HepG2 (cell line): ENCODE measurements at regions not wholly inside any gene's neighbourhood (a gene's known extent, or its start where the extent isn't known, plus 50 kb on each side); places are given as distances from the start of the nearest gene placed in this dataset.

Experiments
- ARHGAP35 ChIP-seq: sonication (generic); formaldehyde crosslinking; IDR thresholded peaks from 2 replicates; pipeline ENCODE4 v1.9.0; 2022; ENCODE audit warnings: mild to moderate bottlenecking, inconsistent platforms, moderate library complexity, missing genetic modification reagents, borderline replicate concordance
- ATAD3A ChIP-seq: sonication (generic); formaldehyde crosslinking; IDR thresholded peaks from 2 replicates; pipeline ENCODE4 v1.4.0; 2020; ENCODE audit warnings: missing genetic modification reagents
- BRD4 ChIP-seq: sonication (generic); formaldehyde crosslinking; IDR thresholded peaks from 2 replicates; pipeline ENCODE4 v1.4.0; 2020; ENCODE audit warnings: missing genetic modification reagents
- HNRNPL ChIP-seq: fragments of 200-400 bp; formaldehyde crosslinking; IDR thresholded peaks from 2 replicates; pipeline ENCODE4 v1.6.1; 2017; ENCODE audit warnings: mild to moderate bottlenecking, low read depth, low read length
- NKX3-1 ChIP-seq: sonication (generic); formaldehyde crosslinking; IDR thresholded peaks from 2 replicates; pipeline ENCODE4 v1.5.0; 2020; ENCODE audit warnings: missing genetic modification reagents
- NR2C2 ChIP-seq: sonication (generic); formaldehyde crosslinking; IDR thresholded peaks from 2 replicates; pipeline ENCODE4 v1.4.0; 2020; ENCODE audit warnings: missing genetic modification reagents, mild to moderate bottlenecking, moderate library complexity, borderline replicate concordance
- TMF1 ChIP-seq: sonication (generic); formaldehyde crosslinking; IDR thresholded peaks from 2 replicates; pipeline ENCODE4 v1.8.1; 2022; ENCODE audit warnings: low read depth, missing genetic modification reagents
- ZFAT ChIP-seq: sonication (generic); formaldehyde crosslinking; conservative IDR thresholded peaks from 2 replicates; pipeline ENCODE4 v1.8.1; 2023; ENCODE audit warnings: missing genetic modification reagents, inconsistent platforms
- ZFP36L1 ChIP-seq: sonication (generic); formaldehyde crosslinking; IDR thresholded peaks from 2 replicates; pipeline ENCODE4 v1.8.0; 2022; ENCODE audit warnings: mild to moderate bottlenecking, missing genetic modification reagents, moderate library complexity
- ZMYM4 ChIP-seq: sonication (generic); formaldehyde crosslinking; IDR thresholded peaks from 2 replicates; pipeline ENCODE4 v1.8.1; 2023; ENCODE audit warnings: mild to moderate bottlenecking, missing genetic modification reagents
- ZNF850 ChIP-seq: sonication (generic); formaldehyde crosslinking; conservative IDR thresholded peaks from 2 replicates; pipeline ENCODE4 v1.9.0; 2021; ENCODE audit warnings: mild to moderate bottlenecking, missing genetic modification reagents
- TF ChIP-seq, protein P1 (sequence below): sonication (generic); formaldehyde crosslinking; IDR thresholded peaks from 2 replicates; pipeline ENCODE4 v1.9.0; 2021; ENCODE audit warnings: missing genetic modification reagents, borderline replicate concordance
- TF ChIP-seq, protein P2 (sequence below): sonication (generic); formaldehyde crosslinking; IDR thresholded peaks from one replicate; pipeline ENCODE4 v1.5.1; 2020; ENCODE audit warnings: mild to moderate bottlenecking, missing genetic modification reagents; ENCODE audit errors: not compliant biosample characterization
- TF ChIP-seq, protein P3 (sequence below): sonication (generic); formaldehyde crosslinking; IDR thresholded peaks from 2 replicates; pipeline ENCODE4 v1.8.0; 2022; ENCODE audit warnings: low read depth, missing genetic modification reagents
- TF ChIP-seq, protein P4 (sequence below): sonication (generic); formaldehyde crosslinking; IDR thresholded peaks from 2 replicates; pipeline ENCODE4 v1.8.1; 2023; ENCODE audit warnings: mild to moderate bottlenecking, missing genetic modification reagents

DNA sequence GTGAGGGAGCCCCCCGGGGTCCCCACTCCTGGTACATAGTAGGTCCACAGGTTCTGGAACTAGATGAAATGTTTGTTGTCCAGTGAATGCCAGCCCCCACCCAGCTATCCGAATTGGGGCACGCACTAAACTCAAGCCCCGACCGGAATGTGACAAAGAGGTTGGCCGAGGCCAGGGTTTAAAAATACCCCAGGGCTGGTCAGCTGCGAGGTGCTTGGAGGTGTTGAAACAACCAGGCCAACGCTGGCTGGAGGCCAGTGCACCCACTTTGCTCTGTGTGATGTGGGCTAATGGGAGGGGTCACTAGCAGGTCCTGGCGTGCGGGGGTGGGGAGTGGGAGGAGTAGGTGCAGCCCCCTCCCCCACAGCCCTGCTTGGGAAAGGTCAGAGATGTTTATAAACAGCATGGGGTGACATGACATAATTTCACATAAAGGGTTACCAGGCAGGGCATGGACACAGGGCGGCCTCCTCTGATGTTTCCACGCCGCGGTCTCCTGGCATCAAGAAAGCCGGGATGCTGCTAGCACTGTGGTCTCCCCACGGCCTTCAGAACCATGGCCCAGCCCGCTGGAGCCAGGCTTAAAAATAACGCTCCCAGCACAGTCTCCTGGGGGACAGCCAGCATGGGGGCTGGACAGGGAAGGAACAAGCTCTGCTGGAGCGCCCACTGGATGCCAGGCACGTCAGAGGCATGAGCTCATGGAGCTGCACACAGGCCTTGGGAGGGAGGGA, 111.2 kb upstream of the PTPN1 start (continued):
- TF ChIP-seq, protein P1, sequence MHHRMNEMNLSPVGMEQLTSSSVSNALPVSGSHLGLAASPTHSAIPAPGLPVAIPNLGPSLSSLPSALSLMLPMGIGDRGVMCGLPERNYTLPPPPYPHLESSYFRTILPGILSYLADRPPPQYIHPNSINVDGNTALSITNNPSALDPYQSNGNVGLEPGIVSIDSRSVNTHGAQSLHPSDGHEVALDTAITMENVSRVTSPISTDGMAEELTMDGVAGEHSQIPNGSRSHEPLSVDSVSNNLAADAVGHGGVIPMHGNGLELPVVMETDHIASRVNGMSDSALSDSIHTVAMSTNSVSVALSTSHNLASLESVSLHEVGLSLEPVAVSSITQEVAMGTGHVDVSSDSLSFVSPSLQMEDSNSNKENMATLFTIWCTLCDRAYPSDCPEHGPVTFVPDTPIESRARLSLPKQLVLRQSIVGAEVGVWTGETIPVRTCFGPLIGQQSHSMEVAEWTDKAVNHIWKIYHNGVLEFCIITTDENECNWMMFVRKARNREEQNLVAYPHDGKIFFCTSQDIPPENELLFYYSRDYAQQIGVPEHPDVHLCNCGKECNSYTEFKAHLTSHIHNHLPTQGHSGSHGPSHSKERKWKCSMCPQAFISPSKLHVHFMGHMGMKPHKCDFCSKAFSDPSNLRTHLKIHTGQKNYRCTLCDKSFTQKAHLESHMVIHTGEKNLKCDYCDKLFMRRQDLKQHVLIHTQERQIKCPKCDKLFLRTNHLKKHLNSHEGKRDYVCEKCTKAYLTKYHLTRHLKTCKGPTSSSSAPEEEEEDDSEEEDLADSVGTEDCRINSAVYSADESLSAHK, result no peak
- peak; percentile 99 for TF ChIP-seq HNRNPL
- TF ChIP-seq ZNF850 (CRISPR knock-in tag), result no peak
- TF ChIP-seq, protein P2, sequence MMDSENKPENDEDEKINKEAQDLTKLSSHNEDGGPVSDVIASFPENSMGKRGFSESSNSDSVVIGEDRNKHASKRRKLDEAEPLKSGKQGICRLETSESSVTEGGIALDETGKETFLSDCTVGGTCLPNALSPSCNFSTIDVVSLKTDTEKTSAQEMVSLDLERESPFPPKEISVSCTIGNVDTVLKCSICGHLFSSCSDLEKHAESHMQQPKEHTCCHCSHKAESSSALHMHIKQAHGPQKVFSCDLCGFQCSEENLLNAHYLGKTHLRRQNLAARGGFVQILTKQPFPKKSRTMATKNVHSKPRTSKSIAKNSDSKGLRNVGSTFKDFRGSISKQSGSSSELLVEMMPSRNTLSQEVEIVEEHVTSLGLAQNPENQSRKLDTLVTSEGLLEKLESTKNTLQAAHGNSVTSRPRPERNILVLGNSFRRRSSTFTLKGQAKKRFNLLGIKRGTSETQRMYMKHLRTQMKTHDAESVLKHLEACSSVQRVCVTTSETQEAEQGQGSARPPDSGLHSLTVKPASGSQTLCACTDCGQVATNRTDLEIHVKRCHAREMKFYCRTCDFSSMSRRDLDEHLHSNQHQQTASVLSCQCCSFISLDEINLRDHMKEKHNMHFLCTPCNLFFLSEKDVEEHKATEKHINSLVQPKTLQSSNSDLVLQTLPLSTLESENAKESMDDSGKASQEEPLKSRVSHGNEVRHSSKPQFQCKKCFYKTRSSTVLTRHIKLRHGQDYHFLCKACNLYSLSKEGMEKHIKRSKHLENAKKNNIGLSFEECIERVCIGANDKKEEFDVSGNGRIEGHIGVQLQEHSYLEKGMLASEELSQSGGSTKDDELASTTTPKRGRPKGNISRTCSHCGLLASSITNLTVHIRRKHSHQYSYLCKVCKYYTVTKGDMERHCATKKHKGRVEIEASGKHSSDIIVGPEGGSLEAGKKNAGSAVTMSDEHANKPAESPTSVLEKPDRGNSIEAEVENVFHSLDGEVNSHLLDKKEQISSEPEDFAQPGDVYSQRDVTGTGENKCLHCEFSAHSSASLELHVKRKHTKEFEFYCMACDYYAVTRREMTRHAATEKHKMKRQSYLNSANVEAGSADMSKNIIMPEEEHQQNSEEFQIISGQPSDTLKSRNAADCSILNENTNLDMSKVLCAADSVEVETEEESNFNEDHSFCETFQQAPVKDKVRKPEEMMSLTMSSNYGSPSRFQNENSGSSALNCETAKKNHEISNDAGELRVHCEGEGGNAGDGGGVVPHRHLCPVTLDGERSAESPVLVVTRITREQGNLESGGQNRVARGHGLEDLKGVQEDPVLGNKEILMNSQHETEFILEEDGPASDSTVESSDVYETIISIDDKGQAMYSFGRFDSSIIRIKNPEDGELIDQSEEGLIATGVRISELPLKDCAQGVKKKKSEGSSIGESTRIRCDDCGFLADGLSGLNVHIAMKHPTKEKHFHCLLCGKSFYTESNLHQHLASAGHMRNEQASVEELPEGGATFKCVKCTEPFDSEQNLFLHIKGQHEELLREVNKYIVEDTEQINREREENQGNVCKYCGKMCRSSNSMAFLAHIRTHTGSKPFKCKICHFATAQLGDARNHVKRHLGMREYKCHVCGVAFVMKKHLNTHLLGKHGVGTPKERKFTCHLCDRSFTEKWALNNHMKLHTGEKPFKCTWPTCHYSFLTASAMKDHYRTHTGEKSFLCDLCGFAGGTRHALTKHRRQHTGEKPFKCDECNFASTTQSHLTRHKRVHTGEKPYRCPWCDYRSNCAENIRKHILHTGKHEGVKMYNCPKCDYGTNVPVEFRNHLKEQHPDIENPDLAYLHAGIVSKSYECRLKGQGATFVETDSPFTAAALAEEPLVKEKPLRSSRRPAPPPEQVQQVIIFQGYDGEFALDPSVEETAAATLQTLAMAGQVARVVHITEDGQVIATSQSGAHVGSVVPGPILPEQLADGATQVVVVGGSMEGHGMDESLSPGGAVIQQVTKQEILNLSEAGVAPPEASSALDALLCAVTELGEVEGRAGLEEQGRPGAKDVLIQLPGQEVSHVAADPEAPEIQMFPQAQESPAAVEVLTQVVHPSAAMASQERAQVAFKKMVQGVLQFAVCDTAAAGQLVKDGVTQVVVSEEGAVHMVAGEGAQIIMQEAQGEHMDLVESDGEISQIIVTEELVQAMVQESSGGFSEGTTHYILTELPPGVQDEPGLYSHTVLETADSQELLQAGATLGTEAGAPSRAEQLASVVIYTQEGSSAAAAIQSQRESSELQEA (CRISPR knock-in tag), result no peak
- peak; percentile 62; the same call in 1 of the 2 replicates for TF ChIP-seq NKX3-1 (CRISPR knock-in tag)
- TF ChIP-seq ZMYM4 (CRISPR knock-in tag), result peak; percentile 96
- TF ChIP-seq, protein P3, sequence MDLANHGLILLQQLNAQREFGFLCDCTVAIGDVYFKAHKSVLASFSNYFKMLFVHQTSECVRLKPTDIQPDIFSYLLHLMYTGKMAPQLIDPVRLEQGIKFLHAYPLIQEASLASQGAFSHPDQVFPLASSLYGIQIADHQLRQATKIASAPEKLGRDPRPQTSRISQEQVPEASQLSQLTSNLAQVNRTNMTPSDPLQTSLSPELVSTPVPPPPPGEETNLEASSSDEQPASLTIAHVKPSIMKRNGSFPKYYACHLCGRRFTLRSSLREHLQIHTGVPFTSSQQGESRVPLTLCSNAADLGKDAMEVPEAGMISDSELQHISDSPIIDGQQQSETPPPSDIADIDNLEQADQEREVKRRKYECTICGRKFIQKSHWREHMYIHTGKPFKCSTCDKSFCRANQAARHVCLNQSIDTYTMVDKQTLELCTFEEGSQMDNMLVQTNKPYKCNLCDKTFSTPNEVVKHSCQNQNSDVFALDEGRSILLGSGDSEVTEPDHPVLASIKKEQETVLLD (CRISPR knock-in tag), result peak; percentile 74; the same call in 1 of the 2 replicates
- TF ChIP-seq, protein P4, sequence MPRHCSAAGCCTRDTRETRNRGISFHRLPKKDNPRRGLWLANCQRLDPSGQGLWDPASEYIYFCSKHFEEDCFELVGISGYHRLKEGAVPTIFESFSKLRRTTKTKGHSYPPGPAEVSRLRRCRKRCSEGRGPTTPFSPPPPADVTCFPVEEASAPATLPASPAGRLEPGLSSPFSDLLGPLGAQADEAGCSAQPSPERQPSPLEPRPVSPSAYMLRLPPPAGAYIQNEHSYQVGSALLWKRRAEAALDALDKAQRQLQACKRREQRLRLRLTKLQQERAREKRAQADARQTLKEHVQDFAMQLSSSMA (CRISPR knock-in tag), result peak; percentile 69
- no peak for TF ChIP-seq ARHGAP35 (CRISPR knock-in tag)
- no peak; the same call in 1 of the 2 replicates for TF ChIP-seq ATAD3A (CRISPR knock-in tag)
- peak; percentile 96 for TF ChIP-seq ZFP36L1 (CRISPR knock-in tag)
- peak; percentile 93; the same call in 1 of the 2 replicates for TF ChIP-seq BRD4 (CRISPR knock-in tag)
- peak; percentile 95 for TF ChIP-seq NR2C2 (CRISPR knock-in tag)
- TF ChIP-seq TMF1 (CRISPR knock-in tag), result no peak; the same call in 1 of the 2 replicates
- no peak for TF ChIP-seq ZFAT (CRISPR knock-in tag)
